Right lung (tissue), 2 donors: ENCODE measurements at regions not wholly inside any gene's neighbourhood (a gene's known extent, or its start where the extent isn't known, plus 50 kb on each side); places are given as distances from the start of the nearest gene placed in this dataset.
"Not testable (repeated sequence)": the region's sequence is repeated elsewhere in the genome, so short reads cannot be mapped to it uniquely, and the experiment has no call there.

Experiments used
- DNase-seq, 2 donors: peaks; one replicate each; pipeline ENCODE4 v3.0.0-alpha.2; 2013

DNA sequence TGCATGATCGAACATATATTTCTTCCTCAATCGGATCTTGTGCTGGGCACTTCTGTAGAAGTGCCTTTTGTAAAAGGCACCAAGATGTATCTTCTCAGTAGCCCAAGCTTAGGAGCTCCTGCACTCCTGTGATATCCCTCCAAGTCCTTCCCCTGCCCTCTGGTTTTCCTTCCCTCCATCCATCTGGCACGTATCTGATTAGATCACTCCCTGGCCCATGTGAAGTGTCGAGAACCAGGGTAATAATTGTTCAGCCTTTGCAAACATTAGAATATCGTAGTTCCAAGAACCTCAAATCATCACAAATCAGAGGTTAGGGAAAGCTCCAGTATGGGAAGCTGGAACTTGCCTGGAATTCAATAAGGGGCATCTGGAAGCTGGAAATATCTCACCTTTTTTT, 221.1 kb upstream of the AUTS2 start:
- no peak for DNase-seq

- DNase-seq, result no peak
These were observed 209.7 kb upstream of the AUTS2 start for GRCh38 chr7:69388452-69389137.

DNA sequence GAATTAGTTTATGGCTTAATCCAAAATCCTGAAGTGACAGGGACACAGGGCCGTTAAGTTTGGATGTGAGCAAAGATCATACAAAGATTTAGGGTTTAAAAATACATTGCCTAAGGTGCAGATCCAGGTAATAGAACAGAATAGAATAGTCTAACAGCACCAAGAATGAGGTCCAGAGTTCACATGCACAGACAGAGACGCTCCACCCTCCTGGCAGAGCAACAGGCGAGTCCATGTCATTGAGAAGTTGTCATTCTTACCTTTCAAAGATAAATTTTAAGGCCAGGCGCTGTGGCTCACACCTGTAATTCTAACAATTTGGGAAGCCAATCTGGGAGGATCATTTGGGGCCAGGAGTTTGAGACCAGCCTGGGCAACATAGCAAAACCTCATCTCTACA, 209.1 kb upstream of the AUTS2 start:
- no peak for DNase-seq

DNA sequence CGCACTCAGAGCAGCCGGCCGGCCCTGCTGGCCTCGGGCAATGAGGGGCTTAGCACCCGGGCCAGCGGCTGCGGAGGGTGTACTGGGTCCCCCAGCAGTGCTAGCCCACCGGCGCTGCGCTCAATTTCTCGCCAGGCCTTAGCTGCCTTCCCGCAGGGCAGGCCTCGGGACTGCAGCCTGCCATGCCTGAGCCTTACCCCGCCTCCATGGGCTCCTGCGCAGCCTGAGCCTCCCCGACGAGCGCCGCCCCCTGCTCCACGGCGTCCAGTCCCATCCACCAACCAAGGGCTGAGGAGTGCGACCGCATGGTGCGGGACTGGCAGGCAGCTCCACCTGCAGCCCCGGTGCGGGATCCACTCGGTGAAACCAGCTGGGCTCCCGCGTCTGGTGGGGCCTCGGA, 204.4 kb upstream of the AUTS2 start:
- DNase-seq, result not testable (repeated sequence)

DNA sequence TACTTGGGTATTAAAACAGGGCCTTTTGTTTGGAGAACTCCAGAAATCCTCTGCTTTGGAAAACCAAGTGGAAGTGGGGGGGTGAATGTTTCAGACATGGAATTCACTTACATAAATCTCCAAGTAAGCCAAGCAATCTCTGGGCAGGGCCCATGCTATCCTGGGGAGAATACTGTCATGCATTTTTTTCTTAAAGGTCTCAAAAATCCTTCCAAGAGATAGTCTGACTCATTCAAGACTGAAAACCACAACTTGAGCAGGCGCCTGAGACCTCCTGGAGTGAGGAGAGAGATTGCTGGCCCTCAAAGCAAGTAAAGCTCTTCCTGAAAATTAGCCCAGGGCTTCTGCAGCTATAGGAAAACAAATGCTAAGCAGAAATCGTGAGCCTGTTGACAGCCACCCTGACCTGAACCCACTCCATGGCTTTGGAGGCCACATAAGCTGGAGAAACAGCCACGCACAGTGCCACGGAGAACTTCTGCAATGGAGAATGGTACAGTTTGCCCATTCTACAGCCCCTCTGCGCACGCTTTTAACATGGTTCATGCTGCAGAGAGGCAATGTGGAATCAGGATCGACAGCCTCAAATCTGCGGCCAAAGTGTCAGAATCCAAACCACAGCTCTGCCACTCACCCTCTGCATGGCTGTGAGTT, 203.1 kb upstream of the AUTS2 start:
- no peak for DNase-seq

GRCh38 chr7:69398986-69399385, 199.3 kb upstream of the AUTS2 start:
- no peak for DNase-seq

- DNase-seq, result no peak
These were observed 198.9 kb upstream of the AUTS2 start for GRCh38 chr7:69399401-69399800.

- no peak for DNase-seq
These were observed 195.6 kb upstream of the AUTS2 start for GRCh38 chr7:69402696-69403095.

- DNase-seq, result no peak
These were observed 195.1 kb upstream of the AUTS2 start for GRCh38 chr7:69403169-69403568.

GRCh38 chr7:69411018-69411417, 187.3 kb upstream of the AUTS2 start:
- DNase-seq, result no peak

DNA sequence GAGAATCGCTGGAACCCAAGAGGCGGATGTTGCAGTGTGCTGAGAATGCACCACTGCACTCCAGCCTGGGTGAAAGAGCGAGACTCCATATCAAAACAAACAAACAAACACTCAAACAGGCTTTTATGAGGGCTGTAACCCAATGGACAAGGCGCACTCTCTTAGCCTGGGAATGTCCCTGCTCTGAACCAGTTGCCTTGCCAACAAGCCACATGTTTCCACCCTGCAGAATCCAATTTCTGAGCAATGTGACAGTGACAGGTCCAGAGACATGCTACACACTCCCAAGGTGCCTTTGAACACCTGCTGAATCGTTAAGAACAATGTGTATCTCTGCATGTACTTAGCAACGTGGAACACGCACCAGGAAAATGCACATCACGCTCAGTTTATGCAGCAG, 186.8 kb upstream of the AUTS2 start:
- DNase-seq, result no peak

- no peak for DNase-seq
These were observed 185.7 kb upstream of the AUTS2 start for GRCh38 chr7:69412331-69413146.

- DNase-seq, result no peak
These were observed 183.7 kb upstream of the AUTS2 start for GRCh38 chr7:69414555-69414954.

DNA sequence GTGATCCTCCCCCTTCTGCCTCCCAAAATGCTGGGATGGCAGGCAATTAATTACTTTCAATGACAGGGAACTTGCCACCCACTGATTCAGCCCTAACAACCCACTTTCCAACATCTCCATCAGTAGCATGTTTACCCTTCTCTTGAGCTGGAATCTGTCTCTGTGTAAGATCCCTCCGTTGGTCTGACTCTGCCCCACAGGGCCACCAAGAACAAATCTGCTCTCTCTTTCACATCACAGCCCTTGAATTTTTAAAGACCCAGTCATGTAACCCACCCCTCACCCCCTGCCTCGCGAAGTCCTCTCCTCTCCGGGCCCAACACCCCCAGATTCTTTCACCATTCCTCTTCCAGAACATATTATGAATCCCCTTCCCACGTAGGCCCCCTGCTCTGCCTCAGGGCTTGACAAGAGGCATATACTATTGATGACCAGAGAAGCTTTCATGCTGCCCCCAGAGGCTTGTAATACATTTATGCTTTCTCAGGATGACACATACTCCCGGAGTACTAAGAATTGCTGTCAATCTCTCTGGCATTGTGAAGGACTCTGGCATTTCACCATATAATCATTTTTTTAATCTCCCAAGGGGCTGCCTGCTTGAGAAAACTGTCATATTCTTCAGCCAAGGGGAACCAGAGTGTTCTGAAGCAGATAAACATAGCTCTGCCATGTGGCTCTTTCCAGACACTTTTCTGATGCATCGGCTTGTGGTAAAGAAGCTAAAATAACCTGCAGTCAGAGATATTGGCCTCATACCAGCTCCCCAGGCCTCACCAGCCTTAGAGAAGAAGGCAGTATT, 179.2 kb upstream of the AUTS2 start:
- DNase-seq, result no peak

DNA sequence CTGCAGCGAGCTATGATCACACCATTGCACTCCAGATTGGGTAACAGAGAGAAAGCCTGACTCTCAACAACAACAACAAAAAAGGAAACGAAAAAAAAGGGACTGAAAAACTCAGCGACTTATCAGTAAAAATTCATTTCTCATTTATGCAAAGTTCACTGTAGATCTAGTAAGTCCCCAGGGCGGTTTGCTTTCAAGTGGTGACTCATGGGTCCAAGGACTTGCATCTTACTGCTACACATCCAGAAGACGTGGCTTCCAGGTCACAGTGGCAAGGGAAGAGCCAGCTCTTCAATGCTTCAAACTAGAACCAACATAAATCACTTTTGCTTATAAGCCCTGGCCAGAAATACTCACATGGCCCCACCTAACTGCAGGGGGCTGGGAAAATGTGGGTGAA, 178.3 kb upstream of the AUTS2 start:
- no peak for DNase-seq

GRCh38 chr7:69422574-69422985, 175.7 kb upstream of the AUTS2 start:
- no peak for DNase-seq

DNA sequence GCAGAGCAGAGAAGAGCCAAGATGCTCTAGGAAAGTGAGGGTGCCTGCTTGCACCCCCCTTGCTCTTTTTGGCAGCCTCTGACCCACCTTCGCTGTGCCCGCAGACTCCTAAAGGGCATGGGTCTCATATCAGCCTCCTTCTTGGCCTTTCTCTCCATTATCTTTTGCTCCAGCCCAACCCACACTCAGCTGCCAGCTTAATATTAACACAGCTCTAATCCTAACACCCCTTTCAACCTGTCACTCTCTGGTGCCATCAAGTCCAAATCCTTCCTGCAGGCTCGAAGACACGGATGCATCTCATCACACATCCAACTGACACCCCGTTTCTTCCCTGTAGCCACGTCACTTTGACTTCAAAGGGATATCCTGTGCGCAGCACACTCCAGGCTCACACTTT, 171.6 kb upstream of the AUTS2 start:
- DNase-seq, result no peak

DNA sequence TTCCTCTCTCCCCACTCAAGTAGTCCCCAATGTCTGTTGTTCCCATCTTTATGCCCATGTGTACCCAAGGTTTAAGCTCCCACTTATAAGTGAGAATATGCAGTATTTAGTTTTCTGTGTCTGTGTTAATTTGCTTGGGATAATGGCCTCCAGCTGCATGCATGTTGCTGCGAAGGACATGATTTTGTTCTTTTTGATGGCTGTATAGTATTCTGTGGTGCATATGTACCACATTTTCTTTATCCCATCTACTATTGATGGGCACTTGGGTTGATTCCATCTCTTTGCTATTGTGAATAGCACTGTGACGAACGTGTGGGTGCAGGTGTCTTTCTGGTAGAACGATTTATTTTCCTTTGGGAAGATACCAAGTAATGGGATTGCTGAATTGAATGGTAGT, 170.2 kb upstream of the AUTS2 start:
- no peak for DNase-seq

- DNase-seq, result peak; percentile 89 to 90
These were observed 168.3 kb upstream of the AUTS2 start for GRCh38 chr7:69429911-69430383.

DNA sequence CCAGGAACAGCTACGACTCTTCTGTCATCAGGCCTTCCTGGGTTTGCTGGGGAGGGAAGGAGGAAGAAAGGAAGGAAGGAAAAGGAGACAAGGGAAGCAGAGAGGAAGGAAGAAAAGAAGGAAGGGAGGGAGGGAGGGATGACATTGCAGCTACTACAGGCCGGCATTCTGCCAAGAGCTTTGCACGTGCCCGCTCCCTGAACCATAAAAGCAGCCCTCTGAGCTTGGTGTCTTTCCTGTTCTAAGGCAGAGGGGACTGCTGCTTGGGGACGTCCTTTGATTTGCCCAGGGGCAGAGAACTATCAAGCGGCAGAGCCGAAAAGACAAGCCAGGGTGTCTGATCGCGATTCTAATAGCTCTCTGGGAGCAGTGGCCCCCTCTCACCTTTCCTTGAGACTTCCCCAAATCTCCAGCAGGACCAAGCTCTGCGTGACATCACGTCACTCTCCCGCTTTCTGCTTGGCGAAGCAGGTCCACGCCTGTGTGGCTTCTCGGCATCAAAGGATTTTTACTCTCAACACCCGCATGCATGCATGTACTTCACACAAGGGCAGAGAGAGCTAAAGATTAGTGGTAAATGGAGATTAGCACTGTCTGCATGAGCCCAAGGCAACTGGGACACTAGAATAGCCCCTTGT, 167.8 kb upstream of the AUTS2 start:
- DNase-seq, result peak in 1 of 2 donors; percentile 31

GRCh38 chr7:69431626-69432025, 166.6 kb upstream of the AUTS2 start:
- DNase-seq, result no peak
